Suprapubic skin (tissue), 4 donors: ENCODE measurements at regions not wholly inside any gene's neighbourhood (a gene's known extent, or its start where the extent isn't known, plus 50 kb on each side); places are given as distances from the start of the nearest gene placed in this dataset.

Source experiments
- EP300 ChIP-seq: sonication (generic); formaldehyde crosslinking; IDR thresholded peaks from one replicate; pipeline ENCODE4 v1.6.1; 2017; ENCODE audit warnings: antibody characterized with exemption
- POLR2A ChIP-seq, 2 donors: fragments of 450-650 bp; IDR thresholded peaks; one replicate each; pipeline ENCODE4 v1.6.1; 2017; ENCODE audit warnings: antibody characterized with exemption in 2 of 2, mild to moderate bottlenecking in 2 of 2, moderate library complexity in 2 of 2
- POLR2AphosphoS5 ChIP-seq, 3 donors: sonication (generic); formaldehyde crosslinking; IDR thresholded peaks; one replicate each; pipeline ENCODE4 v1.6.1; 2017; ENCODE audit warnings: antibody characterized with exemption in 3 of 3
- TF ChIP-seq, protein P1 (sequence below), 2 donors: fragments of 200-600 bp in 1 of 2; fragments of 450-650 bp in 1 of 2; sonication (generic) in 1 of 2; IDR thresholded peaks; one replicate each; pipeline ENCODE4 v1.5.1; 2016 to 2019; ENCODE audit warnings: antibody characterized with exemption in 2 of 2, mild to moderate bottlenecking in 1 of 2, moderate library complexity in 1 of 2

DNA sequence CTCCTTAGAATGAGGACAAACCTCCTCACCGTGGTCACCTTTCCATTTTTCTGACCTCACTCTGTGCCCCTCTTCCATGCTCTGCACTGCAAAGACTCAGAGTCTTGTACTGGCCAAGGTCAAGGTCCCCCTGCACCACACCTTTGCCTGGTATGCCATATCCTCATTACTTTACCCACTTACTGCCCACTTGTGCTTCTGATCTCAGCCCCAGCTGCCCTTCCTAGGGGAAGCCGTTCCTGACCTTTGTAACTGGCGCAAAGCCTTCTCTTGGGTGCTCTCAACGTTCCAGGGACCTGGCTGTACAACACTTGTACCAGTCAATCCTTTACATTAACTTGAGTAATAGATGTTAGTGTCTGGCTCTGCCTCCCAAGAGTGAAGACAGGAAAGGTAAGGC is 256.0 kb downstream of the SV2B start:
- TF ChIP-seq EP300 = no peak
- no peak for TF ChIP-seq POLR2A (IDR thresholded peaks at IDR 0.05)
- TF ChIP-seq, protein P1, sequence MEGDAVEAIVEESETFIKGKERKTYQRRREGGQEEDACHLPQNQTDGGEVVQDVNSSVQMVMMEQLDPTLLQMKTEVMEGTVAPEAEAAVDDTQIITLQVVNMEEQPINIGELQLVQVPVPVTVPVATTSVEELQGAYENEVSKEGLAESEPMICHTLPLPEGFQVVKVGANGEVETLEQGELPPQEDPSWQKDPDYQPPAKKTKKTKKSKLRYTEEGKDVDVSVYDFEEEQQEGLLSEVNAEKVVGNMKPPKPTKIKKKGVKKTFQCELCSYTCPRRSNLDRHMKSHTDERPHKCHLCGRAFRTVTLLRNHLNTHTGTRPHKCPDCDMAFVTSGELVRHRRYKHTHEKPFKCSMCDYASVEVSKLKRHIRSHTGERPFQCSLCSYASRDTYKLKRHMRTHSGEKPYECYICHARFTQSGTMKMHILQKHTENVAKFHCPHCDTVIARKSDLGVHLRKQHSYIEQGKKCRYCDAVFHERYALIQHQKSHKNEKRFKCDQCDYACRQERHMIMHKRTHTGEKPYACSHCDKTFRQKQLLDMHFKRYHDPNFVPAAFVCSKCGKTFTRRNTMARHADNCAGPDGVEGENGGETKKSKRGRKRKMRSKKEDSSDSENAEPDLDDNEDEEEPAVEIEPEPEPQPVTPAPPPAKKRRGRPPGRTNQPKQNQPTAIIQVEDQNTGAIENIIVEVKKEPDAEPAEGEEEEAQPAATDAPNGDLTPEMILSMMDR (IDR thresholded peaks at IDR 0.05) = no peak
- no peak for TF ChIP-seq POLR2AphosphoS5 (IDR thresholded peaks at IDR 0.05)
